ENCODE measurements at regions not wholly inside any gene's neighbourhood (a gene's known extent, or its start where the extent isn't known, plus 50 kb on each side); places are given as distances from the start of the nearest gene placed in this dataset.

DNA sequence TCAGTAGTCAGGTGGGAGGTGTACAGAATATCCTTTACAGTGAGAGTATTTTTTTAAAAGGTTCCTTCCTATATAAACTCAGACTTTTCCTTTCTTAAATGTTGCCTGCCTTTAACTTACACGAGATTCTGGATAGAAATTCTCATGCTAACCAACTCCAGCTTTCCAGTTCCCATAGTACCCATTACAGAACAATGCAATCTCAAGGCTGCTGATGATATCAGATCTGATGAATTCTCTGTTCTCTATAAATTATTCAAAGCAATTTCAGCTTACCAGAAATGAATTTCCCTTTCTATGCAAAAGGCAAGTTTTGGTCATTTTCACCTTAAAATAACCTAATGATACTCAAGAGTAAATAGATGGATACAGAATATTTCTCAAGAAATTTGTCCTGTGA, 90.3 kb downstream of the NUDT12 start:
- CTCF ChIA-PET: no interaction called here
- TF ChIP-seq, protein P1, sequence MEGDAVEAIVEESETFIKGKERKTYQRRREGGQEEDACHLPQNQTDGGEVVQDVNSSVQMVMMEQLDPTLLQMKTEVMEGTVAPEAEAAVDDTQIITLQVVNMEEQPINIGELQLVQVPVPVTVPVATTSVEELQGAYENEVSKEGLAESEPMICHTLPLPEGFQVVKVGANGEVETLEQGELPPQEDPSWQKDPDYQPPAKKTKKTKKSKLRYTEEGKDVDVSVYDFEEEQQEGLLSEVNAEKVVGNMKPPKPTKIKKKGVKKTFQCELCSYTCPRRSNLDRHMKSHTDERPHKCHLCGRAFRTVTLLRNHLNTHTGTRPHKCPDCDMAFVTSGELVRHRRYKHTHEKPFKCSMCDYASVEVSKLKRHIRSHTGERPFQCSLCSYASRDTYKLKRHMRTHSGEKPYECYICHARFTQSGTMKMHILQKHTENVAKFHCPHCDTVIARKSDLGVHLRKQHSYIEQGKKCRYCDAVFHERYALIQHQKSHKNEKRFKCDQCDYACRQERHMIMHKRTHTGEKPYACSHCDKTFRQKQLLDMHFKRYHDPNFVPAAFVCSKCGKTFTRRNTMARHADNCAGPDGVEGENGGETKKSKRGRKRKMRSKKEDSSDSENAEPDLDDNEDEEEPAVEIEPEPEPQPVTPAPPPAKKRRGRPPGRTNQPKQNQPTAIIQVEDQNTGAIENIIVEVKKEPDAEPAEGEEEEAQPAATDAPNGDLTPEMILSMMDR (IDR thresholded peaks at IDR 0.05): no peak
- intact Hi-C loops (cut with micrococcal nuclease): no loop called here
- ATAC-seq (ENCODE audit: low read depth) (no peak), DNase-seq (no peak)
- POLR2A ChIA-PET: no interaction called here
- H3K4me3 Mint-ChIP-seq: no peak overlapping the region
- H3K27ac Mint-ChIP-seq: no peak overlapping the region
- peaks cover 2% of the 10 kb centered on the region for H3K27me3 Mint-ChIP-seq
- H3K36me3 Mint-ChIP-seq (ENCODE audit: low read depth): no peaks in the 10 kb centered on the region
- no peaks in the 10 kb centered on the region for H3K4me1 Mint-ChIP-seq
- no peaks in the 10 kb centered on the region for H3K9me3 Mint-ChIP-seq

DNA sequence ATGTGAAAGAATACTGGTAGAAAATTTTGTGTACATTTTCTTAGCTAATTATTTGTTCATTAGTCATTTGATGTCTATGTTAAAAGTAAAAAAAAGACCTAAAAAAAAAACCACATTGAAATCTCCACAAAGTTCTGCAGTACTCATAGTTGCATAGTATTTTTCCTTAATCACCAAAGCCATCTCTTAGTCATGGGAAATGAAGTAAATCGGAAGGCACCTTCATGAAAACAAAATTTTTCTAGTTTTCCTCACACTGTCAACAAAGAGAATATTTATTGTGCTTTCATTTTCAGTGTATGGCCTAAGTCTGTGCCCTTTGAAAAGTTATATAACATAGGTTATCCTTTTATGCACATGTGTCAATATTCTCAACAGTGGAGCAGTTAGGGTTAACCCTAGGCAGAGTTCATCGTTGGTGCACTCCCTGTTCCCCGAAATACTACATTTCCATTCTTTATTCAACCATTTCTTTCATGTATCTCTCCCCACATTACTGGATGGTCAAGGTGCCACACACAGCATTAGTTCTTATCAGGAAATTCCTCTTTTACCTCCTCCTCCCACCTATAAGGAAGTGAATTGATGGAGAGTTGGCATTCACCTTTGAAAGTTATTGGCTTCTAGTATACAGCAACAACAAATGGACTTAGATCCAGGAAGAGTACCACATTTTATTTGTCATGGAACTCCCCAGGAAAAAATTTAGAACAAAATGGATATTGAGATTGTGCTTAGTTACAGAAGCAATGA, 93.1 kb downstream of the NUDT12 start:
- no peak overlapping the region for H3K27ac Mint-ChIP-seq
- no peaks in the 10 kb centered on the region for H3K27me3 Mint-ChIP-seq
- ChIA-PET CTCF (no interaction called here), POLR2A (no interaction called here)
- TF ChIP-seq, protein P1 (IDR thresholded peaks at IDR 0.05): no peak
- no peaks in the 10 kb centered on the region for H3K9me3 Mint-ChIP-seq
- DNase-seq (no peak), ATAC-seq (ENCODE audit: low read depth) (no peak)
- H3K4me1 Mint-ChIP-seq: no peaks in the 10 kb centered on the region
- intact Hi-C loops (cut with micrococcal nuclease): no loop called here
- H3K36me3 Mint-ChIP-seq (ENCODE audit: low read depth): no peaks in the 10 kb centered on the region
- no peak overlapping the region for H3K4me3 Mint-ChIP-seq

DNA sequence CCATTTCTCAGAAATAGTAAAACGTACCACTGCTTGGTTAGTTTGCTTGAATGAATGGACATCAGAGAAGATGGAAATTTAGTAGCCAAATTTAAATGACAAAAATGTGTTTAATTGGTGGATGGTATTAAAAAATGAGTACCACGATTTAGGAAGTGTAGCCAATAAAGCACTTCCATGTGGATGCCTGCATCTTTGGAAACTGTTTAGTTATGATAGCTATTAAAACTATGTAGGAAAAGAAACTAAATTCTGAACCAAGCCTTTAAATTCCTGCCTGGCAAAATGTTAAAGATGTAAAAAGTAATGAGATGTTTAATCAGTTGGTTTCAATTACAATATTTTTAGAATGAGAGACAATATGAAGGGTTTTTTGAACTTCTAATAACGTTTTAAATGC, 94.8 kb downstream of the NUDT12 start:
- ChIA-PET CTCF (no interaction called here), POLR2A (no interaction called here)
- TF ChIP-seq, protein P1 (IDR thresholded peaks at IDR 0.05): no peak
- no peak for DNase-seq
- no peaks in the 10 kb centered on the region for H3K27me3 Mint-ChIP-seq
- no peak overlapping the region for H3K27ac Mint-ChIP-seq
- H3K36me3 Mint-ChIP-seq (ENCODE audit: low read depth): no peaks in the 10 kb centered on the region
- intact Hi-C loops (cut with micrococcal nuclease): no loop called here
- H3K4me1 Mint-ChIP-seq: no peaks in the 10 kb centered on the region
- no peak for ATAC-seq (ENCODE audit: low read depth)
- H3K9me3 Mint-ChIP-seq: no peaks in the 10 kb centered on the region
- no peak overlapping the region for H3K4me3 Mint-ChIP-seq

GRCh38 chr5:103466495-103466894, 96.1 kb downstream of the NUDT12 start:
- H3K27ac Mint-ChIP-seq: no peak overlapping the region
- H3K27me3 Mint-ChIP-seq: no peaks in the 10 kb centered on the region
- H3K4me3 Mint-ChIP-seq: no peak overlapping the region
- POLR2A ChIA-PET: no interaction called here
- intact Hi-C loops (cut with micrococcal nuclease): no loop called here
- CTCF ChIA-PET: interaction anchor here (1.5 kb wide), 1 partner anchor 8 kb away, joined by 4 read pairs; no protein-coding TSS in a partner anchor
- H3K9me3 Mint-ChIP-seq: no peaks in the 10 kb centered on the region
- H3K36me3 Mint-ChIP-seq (ENCODE audit: low read depth): no peaks in the 10 kb centered on the region
- ATAC-seq (ENCODE audit: low read depth) (no peak), DNase-seq (no peak)
- TF ChIP-seq, protein P1 (IDR thresholded peaks at IDR 0.05): no peak
- H3K4me1 Mint-ChIP-seq: no peaks in the 10 kb centered on the region

- CTCF ChIA-PET: interaction anchor here (1.5 kb wide), 1 partner anchor 9 kb away, joined by 4 read pairs; no protein-coding TSS in a partner anchor
Measured at GRCh38 chr5:103465891-103466290, 96.7 kb downstream of the NUDT12 start.

More at GRCh38 chr5:103465891-103466290, 96.7 kb downstream of the NUDT12 start:
- Mint-ChIP-seq H3K36me3 (ENCODE audit: low read depth) (no peaks in the 10 kb centered on the region), H3K4me3 (no peak overlapping the region), H3K9me3 (no peaks in the 10 kb centered on the region), H3K27me3 (no peaks in the 10 kb centered on the region), H3K27ac (no peak overlapping the region), H3K4me1 (no peaks in the 10 kb centered on the region)
- no peak for DNase-seq
- TF ChIP-seq, protein P1 (IDR thresholded peaks at IDR 0.05): no peak
- POLR2A ChIA-PET: no interaction called here
- intact Hi-C loops (cut with micrococcal nuclease): no loop called here
- ATAC-seq (ENCODE audit: low read depth): no peak
